ENCODE measurements at regions not wholly inside any gene's neighbourhood (a gene's known extent, or its start where the extent isn't known, plus 50 kb on each side); places are given as distances from the start of the nearest gene placed in this dataset.

- ATAC-seq (ENCODE audit: low read depth): no peak
These were observed 316.0 kb downstream of the TXNL1 start for GRCh38 chr18:56322406-56322805.

GRCh38 chr18:56321470-56321869 lies 316.9 kb downstream of the TXNL1 start:
- ATAC-seq (ENCODE audit: low read depth): no peak
- no peak for TF ChIP-seq CTCF (IDR thresholded peaks at IDR 0.05)
- Mint-ChIP-seq H3K4me3 (no peak overlapping the region), H3K27me3 (no peaks in the 10 kb centered on the region), H3K27ac (peak overlapping the region; percentile 20), H3K9me3 (no peaks in the 10 kb centered on the region), H3K36me3 (ENCODE audit: low read depth) (no peaks in the 10 kb centered on the region), H3K4me1 (peaks cover 47% of the 10 kb centered on the region)
- intact Hi-C loops (cut with micrococcal nuclease): loop anchor here (5.0 kb wide), 2 partner anchors 204 to 734 kb away; partner anchors contain the start of gene TCF4
- POLR2A ChIA-PET: interaction anchor here (0.6 kb wide), 1 partner anchor 278 kb away, joined by 4 read pairs; no protein-coding TSS in a partner anchor
- CTCF ChIA-PET: no interaction called here
- no peak for DNase-seq

More at GRCh38 chr18:56322406-56322805, 316.0 kb downstream of the TXNL1 start:
- POLR2A ChIA-PET: interaction anchor here (0.6 kb wide), 1 partner anchor 11 kb away, joined by 3 read pairs; no protein-coding TSS in a partner anchor
- no peak for DNase-seq
- no peak for TF ChIP-seq CTCF (IDR thresholded peaks at IDR 0.05)
- Mint-ChIP-seq H3K27me3 (no peaks in the 10 kb centered on the region), H3K9me3 (no peaks in the 10 kb centered on the region), H3K36me3 (ENCODE audit: low read depth) (no peaks in the 10 kb centered on the region), H3K27ac (no peak overlapping the region), H3K4me3 (no peak overlapping the region), H3K4me1 (peaks cover 47% of the 10 kb centered on the region)
- intact Hi-C loops (cut with micrococcal nuclease): loop anchor here (5.0 kb wide), 2 partner anchors 205 to 735 kb away; partner anchors contain the start of gene TCF4
- CTCF ChIA-PET: interaction anchor here (1.8 kb wide), 1 partner anchor 1088 kb away, joined by 6 read pairs; no protein-coding TSS in a partner anchor

- Mint-ChIP-seq H3K27ac (peak overlapping the region; percentile 64), H3K4me3 (peak overlapping the region; percentile 53), H3K9me3 (no peaks in the 10 kb centered on the region), H3K4me1 (peaks cover 47% of the 10 kb centered on the region), H3K27me3 (no peaks in the 10 kb centered on the region), H3K36me3 (ENCODE audit: low read depth) (no peaks in the 10 kb centered on the region)
- DNase-seq (no peak), ATAC-seq (ENCODE audit: low read depth) (peak; percentile 50)
- no peak for TF ChIP-seq CTCF (IDR thresholded peaks at IDR 0.05)
- ChIA-PET POLR2A (interaction anchor here (1.0 kb wide), 1 partner anchor 84 kb away, joined by 4 read pairs; no protein-coding TSS in a partner anchor), CTCF (no interaction called here)
- intact Hi-C loops (cut with micrococcal nuclease): loop anchor here (5.0 kb wide), 2 partner anchors 203 to 733 kb away; partner anchors contain the start of gene TCF4
These were observed 318.4 kb downstream of the TXNL1 start for GRCh38 chr18:56319953-56320352.

- DNase-seq: no peak
- Mint-ChIP-seq H3K4me3 (no peak overlapping the region), H3K4me1 (peaks cover 44% of the 10 kb centered on the region), H3K27ac (no peak overlapping the region), H3K27me3 (no peaks in the 10 kb centered on the region), H3K9me3 (no peaks in the 10 kb centered on the region), H3K36me3 (ENCODE audit: low read depth) (no peaks in the 10 kb centered on the region)
- no peak for ATAC-seq (ENCODE audit: low read depth)
- ChIA-PET POLR2A (no interaction called here), CTCF (no interaction called here)
- TF ChIP-seq CTCF (IDR thresholded peaks at IDR 0.05): no peak
- intact Hi-C loops (cut with micrococcal nuclease): no loop called here
These were observed 321.7 kb downstream of the TXNL1 start for GRCh38 chr18:56316727-56317126.

GRCh38 chr18:56315363-56315762 lies 323.0 kb downstream of the TXNL1 start:
- Mint-ChIP-seq H3K9me3 (no peaks in the 10 kb centered on the region), H3K4me3 (no peak overlapping the region), H3K27ac (no peak overlapping the region), H3K4me1 (peaks cover 30% of the 10 kb centered on the region), H3K27me3 (no peaks in the 10 kb centered on the region), H3K36me3 (ENCODE audit: low read depth) (no peaks in the 10 kb centered on the region)
- ChIA-PET CTCF (interaction anchor here (0.9 kb wide), 1 partner anchor 729 kb away, joined by 3 read pairs; no protein-coding TSS in a partner anchor), POLR2A (no interaction called here)
- DNase-seq (no peak), ATAC-seq (ENCODE audit: low read depth) (no peak)
- intact Hi-C loops (cut with micrococcal nuclease): loop anchor here (2.0 kb wide), 1 partner anchor 973 kb away; no protein-coding TSS in a partner anchor
- no peak for TF ChIP-seq CTCF (IDR thresholded peaks at IDR 0.05)

All from activated B cell treated with CpG ODN at 0.5 μM for 24 hours (primary cell).